Endothelial cell of umbilical vein (primary cell): ENCODE measurements at regions not wholly inside any gene's neighbourhood (a gene's known extent, or its start where the extent isn't known, plus 50 kb on each side); places are given as distances from the start of the nearest gene placed in this dataset.

Experiments used
- BruUV-seq: library from RNA; stranded (reverse); fragments of 400-500 nt; replicated peaks from 2 replicates; lab custom pipeline; 2021; lab: Mats Ljungman, UMichigan
- CTCF ChIA-PET: fragments of 300-600, 350-600 bp; sonication (Branson Sonifier 250); formaldehyde crosslinking; loops from one replicate; lab custom pipeline; 2021; ENCODE audit warnings: antibody characterized with exemption, inconsistent platforms; lab: Charles Lee
- POLR2A ChIA-PET: fragments of 300-600, 350-600 bp; sonication (Branson Sonifier 250); formaldehyde crosslinking; loops from one replicate; lab custom pipeline; 2021; ENCODE audit warnings: antibody characterized with exemption, inconsistent platforms; lab: Charles Lee
- DNase-seq: peaks from one replicate; pipeline ENCODE4 v3.0.0-alpha.2; 2011; ENCODE audit warnings: low read depth, low spot score
- FAIRE-seq: peaks from 2 replicates; lab custom pipeline; 2011; peaks lifted over from hg19 to GRCh38; lab: Jason Lieb, UNC
- H2AFZ ChIP-seq: 2 replicates; pipeline ENCODE4 v1.6.0; 2012; ENCODE audit warnings: low read depth, low read length, control low read depth, inconsistent platforms
- H3K27ac ChIP-seq: 2 replicates; pipeline ENCODE4 v1.5.1; 2011; ENCODE audit warnings: low read depth, mild to moderate bottlenecking, control low read depth, low read length, moderate library complexity; ENCODE audit not compliant: insufficient read depth
- H3K27me3 ChIP-seq, 2 experiments: 2 replicates each; pipeline versions ENCODE4 v1.6.0 to v1.6.1; 2011; ENCODE audit warnings: low read length in 2 of 2, mixed read lengths in 1 of 2; ENCODE audit not compliant: control insufficient read depth in 2 of 2, insufficient read depth in 2 of 2
- H3K36me3 ChIP-seq, 2 experiments: 2 replicates in 1 of 2; 3 replicates in 1 of 2; pipeline ENCODE4 v1.5.1; 2011; ENCODE audit warnings: low read length in 2 of 2, mild to moderate bottlenecking in 1 of 2, moderate library complexity in 1 of 2; ENCODE audit not compliant: control insufficient read depth in 2 of 2, insufficient read depth in 2 of 2; ENCODE audit errors: extremely low read depth in 1 of 2
- H3K4me1 ChIP-seq: 3 replicates; pipeline ENCODE4 v1.5.1; 2011; ENCODE audit warnings: mild to moderate bottlenecking, low read length; ENCODE audit not compliant: control insufficient read depth, insufficient read depth; ENCODE audit errors: extremely low read depth
- H3K4me2 ChIP-seq: 2 replicates; pipeline ENCODE4 v1.6.1; 2011; ENCODE audit warnings: low read length, control low read depth, mixed read lengths; ENCODE audit not compliant: insufficient read depth
- H3K4me3 ChIP-seq, 3 experiments: fragments of 200-600 bp in 1 of 3; sonication (generic), shearing (Covaris generic) in 1 of 3; replicated peaks in 1 of 3; 2 replicates each; pipeline ENCODE4 v1.5.1; 2011 to 2016; ENCODE audit warnings: control low read depth in 3 of 3, low read length in 3 of 3, mild to moderate bottlenecking in 2 of 3, inconsistent platforms in 1 of 3, low read depth in 1 of 3, moderate library complexity in 1 of 3; ENCODE audit not compliant: insufficient read depth in 1 of 3
- H3K79me2 ChIP-seq: 2 replicates; pipeline ENCODE4 v1.6.0; 2012; ENCODE audit warnings: low read length, inconsistent platforms; ENCODE audit not compliant: control insufficient read depth, insufficient read depth
- H3K9ac ChIP-seq: replicated peaks from 2 replicates; pipeline ENCODE3; 2011; ENCODE audit warnings: low read length, control low read depth; ENCODE audit not compliant: insufficient read depth; ENCODE audit errors: extremely low read depth
- H3K9me1 ChIP-seq: replicated peaks from 3 replicates; pipeline ENCODE4 v1.6.0; 2011; ENCODE audit warnings: mild to moderate bottlenecking, low read length; ENCODE audit not compliant: control insufficient read depth, insufficient read depth; ENCODE audit errors: extremely low read depth
- H3K9me3 ChIP-seq: replicated peaks from 2 replicates; pipeline ENCODE4 v1.5.1; 2012; ENCODE audit warnings: low read length, inconsistent platforms; ENCODE audit not compliant: control insufficient read depth, insufficient read depth
- H4K20me1 ChIP-seq: replicated peaks from 2 replicates; pipeline ENCODE3; 2011; ENCODE audit warnings: mild to moderate bottlenecking, low read length; ENCODE audit not compliant: control insufficient read depth, insufficient read depth; ENCODE audit errors: extremely low read depth
- CTCF ChIP-seq, 2 donors: IDR thresholded peaks; 1 replicate in 1 of 2; 2 replicates in 1 of 2; pipeline ENCODE4 v1.5.1; 2011; ENCODE audit warnings: low read length in 2 of 2, mild to moderate bottlenecking in 2 of 2, moderate library complexity in 2 of 2, control low read depth in 1 of 2, inconsistent platforms in 1 of 2, low read depth in 1 of 2; ENCODE audit not compliant: insufficient read depth in 1 of 2; ENCODE audit errors: extremely low read depth in 1 of 2
- EZH2 ChIP-seq: IDR thresholded peaks from 2 replicates; pipeline ENCODE4 v1.6.1; 2012; ENCODE audit warnings: borderline replicate concordance, low read depth, mild to moderate bottlenecking, moderate library complexity, low read length, inconsistent platforms; ENCODE audit not compliant: severe bottlenecking
- FOS ChIP-seq: IDR thresholded peaks from 2 replicates; pipeline ENCODE4 v1.6.1; 2011; ENCODE audit warnings: mild to moderate bottlenecking, low read length, moderate library complexity, borderline replicate concordance; ENCODE audit not compliant: insufficient read depth
- GATA2 ChIP-seq: IDR thresholded peaks from 2 replicates; pipeline ENCODE4 v1.7.0; 2011; ENCODE audit warnings: low read depth, mild to moderate bottlenecking, moderate library complexity, mixed read lengths, low read length; ENCODE audit not compliant: insufficient read length, insufficient read depth
- JUN ChIP-seq: IDR thresholded peaks from 2 replicates; pipeline ENCODE4 v1.6.1; 2011; ENCODE audit warnings: borderline replicate concordance, low read depth; ENCODE audit not compliant: insufficient read length, insufficient read depth
- MAX ChIP-seq: IDR thresholded peaks from 2 replicates; pipeline ENCODE4 v1.6.1; 2011; ENCODE audit not compliant: insufficient read depth, insufficient read length
- MYC ChIP-seq: IDR thresholded peaks from one replicate; pipeline ENCODE4 v1.6.1; 2011; ENCODE audit warnings: mild to moderate bottlenecking, low read depth, low read length
- POLR2A ChIP-seq: IDR thresholded peaks from 2 replicates; pipeline ENCODE4 v1.6.1; 2012; ENCODE audit warnings: low read depth, mild to moderate bottlenecking, control low read depth, low read length
- POLR2AphosphoS5 ChIP-seq: IDR thresholded peaks from 2 replicates; pipeline ENCODE4 v1.6.1; 2012; ENCODE audit warnings: low read depth, mild to moderate bottlenecking, control low read depth, low read length, moderate library complexity; ENCODE audit not compliant: insufficient read depth
- dilution Hi-C: fragments of 300-500 bp; cut with MboI; formaldehyde crosslinking; loops from one replicate; pipeline ENCODE4 v1.15.0; 2019; ENCODE audit warnings: low sequenced_read_pairs; ENCODE audit not compliant: extremely low pct_ligation_motif_present
- intact Hi-C: fragments of 100-400 bp; cut with micrococcal nuclease; formaldehyde crosslinking; loops from one replicate; pipeline ENCODE4 v1.10.0; 2022

DNA sequence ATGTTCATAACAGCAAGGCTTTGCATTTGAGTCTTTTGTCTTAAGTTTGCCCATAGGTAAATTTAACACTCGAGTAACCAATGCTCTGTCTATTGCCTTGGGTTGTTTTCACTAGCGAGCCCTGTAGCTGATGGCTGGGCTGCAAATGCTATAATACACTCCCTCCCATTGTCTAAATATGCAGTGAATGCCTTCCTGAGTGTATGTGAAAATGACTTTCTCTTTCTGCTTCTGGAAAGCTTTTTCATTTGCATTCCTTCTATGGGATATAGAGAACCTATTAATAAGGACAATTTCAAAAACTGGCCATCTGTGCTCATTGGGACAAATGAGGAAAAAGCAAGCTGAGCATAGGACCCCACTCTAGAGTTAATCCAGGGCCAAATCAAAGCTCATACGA is 156.5 kb upstream of the FBXL4 start:
- Histone ChIP-seq H3K4me2 (no peak overlapping the region), H3K4me1 (no peaks in the 10 kb centered on the region), H3K9me1 (no peaks in the 10 kb centered on the region), H3K79me2 (no peaks in the 10 kb centered on the region), H3K4me3 (no peak overlapping the region), H3K9ac (no peak overlapping the region), H3K27ac (no peak overlapping the region), H4K20me1 (no peaks in the 10 kb centered on the region), H3K9me3 (no peaks in the 10 kb centered on the region), H3K36me3 (no peaks in the 10 kb centered on the region), H3K27me3 (no peaks in the 10 kb centered on the region), H2AFZ (no peak overlapping the region)
- dilution Hi-C loops (no loop called here), intact Hi-C loops (no loop called here)
- DNase-seq (no peak), FAIRE-seq (no peak)
- no TSS peak for BruUV-seq
- ChIA-PET CTCF (interaction anchor here (1.3 kb wide), 1 partner anchor 15 kb away, joined by 3 read pairs; no protein-coding TSS in a partner anchor), POLR2A (no interaction called here)
- TF ChIP-seq CTCF (IDR thresholded peaks at IDR 0.05; ENCODE audit: extremely low read depth in 1 of 2, insufficient read depth in 1 of 2, low read depth in 1 of 2, low read length in 2 of 2) = no peak
- no peak for TF ChIP-seq MYC
- TF ChIP-seq GATA2 = no peak
- no peak for TF ChIP-seq EZH2

- no TSS peak for BruUV-seq
- H3K9me3 ChIP-seq = no peaks in the 10 kb centered on the region
- H3K9me1 ChIP-seq = no peaks in the 10 kb centered on the region
- POLR2A ChIA-PET = no interaction called here
- FAIRE-seq (peak; percentile 21), DNase-seq (no peak)
- H3K27ac ChIP-seq = no peak overlapping the region
- no peaks in the 10 kb centered on the region for H3K27me3 ChIP-seq
- H3K79me2 ChIP-seq = no peaks in the 10 kb centered on the region
- no peak overlapping the region for H3K4me3 ChIP-seq
- H3K4me1 ChIP-seq = no peaks in the 10 kb centered on the region
- TF ChIP-seq JUN (no peak), MAX (no peak), MYC (no peak), POLR2AphosphoS5 (no peak), POLR2A (no peak), EZH2 (no peak), GATA2 (no peak), FOS (no peak), CTCF (IDR thresholded peaks at IDR 0.05; ENCODE audit: extremely low read depth in 1 of 2, insufficient read depth in 1 of 2, low read depth in 1 of 2, low read length in 2 of 2) (no peak)
- CTCF ChIA-PET = interaction anchor here (0.5 to 1.1 kb wide), 2 partner anchors 20 kb away, joined by 3 read pairs; no protein-coding TSS in a partner anchor
- intact Hi-C loops (no loop called here), dilution Hi-C loops (no loop called here)
- H2AFZ ChIP-seq = no peak overlapping the region
- H3K4me2 ChIP-seq = no peak overlapping the region
- H3K9ac ChIP-seq = no peak overlapping the region
- H3K36me3 ChIP-seq = no peaks in the 10 kb centered on the region
- H4K20me1 ChIP-seq = no peaks in the 10 kb centered on the region
Measured at GRCh38 chr6:99099243-99099642, 151.5 kb upstream of the FBXL4 start.
